HepG2 (cell line): ENCODE measurements at regions not wholly inside any gene's neighbourhood (a gene's known extent, or its start where the extent isn't known, plus 50 kb on each side); places are given as distances from the start of the nearest gene placed in this dataset.
"Not testable (repeated sequence)": the region's sequence is repeated elsewhere in the genome, so short reads cannot be mapped to it uniquely, and the experiment has no call there.

Experiments
- ATAC-seq: fragments of 200-7000 bp; cut with Tn5 transposase; 3 replicates; pipeline ENCODE4 v1.9.1; 2020; ENCODE audit warnings: mild to moderate bottlenecking, moderate library complexity
- BruUV-seq: library from RNA; stranded (reverse); fragments of 400-500 nt; replicated peaks from 2 replicates; lab custom pipeline; 2021; lab: Mats Ljungman, UMichigan
- CTCF ChIA-PET: fragments of 300-600 bp; formaldehyde crosslinking; extraction: SDS; loops from one replicate; lab custom pipeline; 2021; ENCODE audit warnings: low total read pairs, inconsistent platforms, low intra/inter-chr PET ratio; lab: Yijun Ruan, JAX
- POLR2A ChIA-PET: fragments of 350-600 bp; sonication (Branson Sonifier 250); formaldehyde crosslinking; loops from one replicate; lab custom pipeline; 2020; ENCODE audit warnings: antibody characterized with exemption, inconsistent platforms; lab: Yijun Ruan, JAX
- DNase-seq: peaks from one replicate; pipeline ENCODE4 v3.0.0-alpha.2; 2015; ENCODE audit warnings: low spot score
- FAIRE-seq: peaks from 3 replicates; lab custom pipeline; 2011; peaks lifted over from hg19 to GRCh38; lab: Jason Lieb, UNC
- H2AFZ ChIP-seq: one replicate; pipeline ENCODE4 v1.6.1; 2011; ENCODE audit warnings: low read length, inconsistent platforms
- H3K27ac ChIP-seq: fragments of 300-600 bp; 3 replicates; pipeline ENCODE4 v1.8.0; 2011; ENCODE audit warnings: mixed run types, mild to moderate bottlenecking, mixed read lengths, low read length, inconsistent platforms; ENCODE audit not compliant: insufficient read depth; ENCODE audit errors: extremely low read length
- H3K27me3 ChIP-seq, 2 experiments: fragments of 200-600 bp in 1 of 2; 2 replicates in 1 of 2; 3 replicates in 1 of 2; pipeline versions ENCODE4 v1.6.0 to v1.8.0; 2011; ENCODE audit warnings: low read length in 2 of 2, mild to moderate bottlenecking in 2 of 2, moderate library complexity in 2 of 2, inconsistent platforms in 1 of 2; ENCODE audit not compliant: insufficient read depth in 2 of 2, control insufficient read depth in 1 of 2
- H3K36me3 ChIP-seq, 2 experiments: fragments of 200-600 bp in 1 of 2; replicated peaks in 1 of 2; 2 replicates in 1 of 2; 3 replicates in 1 of 2; pipeline versions ENCODE4 v1.5.1 to v1.8.0; 2011; ENCODE audit warnings: low read length in 2 of 2, inconsistent platforms in 1 of 2; ENCODE audit not compliant: insufficient read depth in 2 of 2, control insufficient read depth in 1 of 2
- H3K4me1 ChIP-seq: 2 replicates; pipeline ENCODE4 v1.5.1; 2012; ENCODE audit warnings: low read length, inconsistent platforms; ENCODE audit not compliant: insufficient read depth
- H3K4me2 ChIP-seq: 2 replicates; pipeline ENCODE4 v1.6.0; 2011; ENCODE audit warnings: low read depth, low read length, inconsistent platforms
- H3K4me3 ChIP-seq, 3 experiments: fragments of 200-600 bp in 1 of 3; sonication (generic), shearing (Covaris generic) in 1 of 3; replicated peaks in 1 of 3; 2 replicates each; pipeline ENCODE4 v1.5.1; 2011 to 2016; ENCODE audit warnings: low read length in 3 of 3, inconsistent platforms in 2 of 3, low read depth in 2 of 3, mild to moderate bottlenecking in 2 of 3, control low read depth in 1 of 3, mixed read lengths in 1 of 3; ENCODE audit not compliant: insufficient read depth in 1 of 3
- H3K79me2 ChIP-seq: one replicate; pipeline ENCODE4 v1.6.1; 2011; ENCODE audit warnings: low read length, inconsistent platforms; ENCODE audit not compliant: insufficient read depth
- H3K9ac ChIP-seq: 2 replicates; pipeline ENCODE4 v1.6.0; 2011; ENCODE audit warnings: mild to moderate bottlenecking, low read depth, low read length, inconsistent platforms; ENCODE audit not compliant: insufficient read depth
- H3K9me3 ChIP-seq: 2 replicates; pipeline ENCODE4 v1.5.1; 2012; ENCODE audit warnings: mild to moderate bottlenecking, low read length
- H4K20me1 ChIP-seq: 2 replicates; pipeline ENCODE4 v1.6.0; 2011; ENCODE audit warnings: inconsistent platforms, mild to moderate bottlenecking, low read length, moderate library complexity; ENCODE audit not compliant: insufficient read depth
- ATF7-NPFF ChIP-seq: sonication (generic); formaldehyde crosslinking; IDR thresholded peaks from 2 replicates; pipeline ENCODE4 v1.8.1; 2023; ENCODE audit warnings: mild to moderate bottlenecking, low read depth, missing genetic modification reagents, moderate library complexity
- GFI1 ChIP-seq: sonication (generic); formaldehyde crosslinking; IDR thresholded peaks from 2 replicates; pipeline ENCODE4 v1.5.0; 2020; ENCODE audit warnings: missing genetic modification reagents, mild to moderate bottlenecking, borderline replicate concordance
- RFXAP ChIP-seq: sonication (generic); formaldehyde crosslinking; IDR thresholded peaks from 2 replicates; pipeline ENCODE4 v1.4.0; 2020; ENCODE audit warnings: missing genetic modification reagents, borderline replicate concordance
- ZMAT5 ChIP-seq: sonication (generic); formaldehyde crosslinking; IDR thresholded peaks from 2 replicates; pipeline ENCODE4 v1.5.0; 2020; ENCODE audit warnings: mild to moderate bottlenecking, low read depth, missing genetic modification reagents, borderline replicate concordance
- WGBS: methylation state at CpG from one replicate; pipeline ENCODE4 v1.1.6; 2017; ENCODE audit warnings: low lambda C conversion rate; 5-methylcytosine and 5-hydroxymethylcytosine counted together
- in situ Hi-C: cut with HindIII; loops from 2 replicates; pipeline ENCODE4 v1.10.0; 2017; ENCODE audit warnings: low pct_unique_long_range_greater_than_20kb; ENCODE audit not compliant: extremely low pct_ligation_motif_present
- intact Hi-C: fragments of 100-400 bp; cut with micrococcal nuclease; formaldehyde crosslinking; loops from one replicate; pipeline ENCODE4 v1.10.0; 2022; ENCODE audit not compliant: unreplicated experiment

- ATAC-seq (no peak), FAIRE-seq (no peak), DNase-seq (no peak)
- in situ Hi-C loops = no loop called here
- Histone ChIP-seq H2AFZ (no peak overlapping the region), H3K27ac (no peak overlapping the region), H3K4me1 (no peaks in the 10 kb centered on the region), H3K36me3 (no peaks in the 10 kb centered on the region), H3K9me3 (0 out of 2 replicates have a peak, but pooled peaks cover 5% of the 10 kb centered on the region), H3K9ac (no peak overlapping the region), H3K4me2 (no peak overlapping the region), H3K27me3 (no peaks in the 10 kb centered on the region), H3K79me2 (no peaks in the 10 kb centered on the region), H3K4me3 (no peak overlapping the region), H4K20me1 (no peaks in the 10 kb centered on the region)
- CTCF ChIA-PET = no interaction called here
- TF ChIP-seq RFXAP (CRISPR knock-in tag) = no peak
- no peak for TF ChIP-seq ATF7-NPFF
- TF ChIP-seq ZMAT5 (CRISPR knock-in tag) = no peak
- no peak for TF ChIP-seq GFI1 (CRISPR knock-in tag)
- WGBS = 30% methylated on average over 4 of the region's 4 CpGs
- no TSS peak for BruUV-seq
- intact Hi-C loops = no loop called here
- POLR2A ChIA-PET = no interaction called here
Measured at GRCh38 chr2:117336496-117336895, 478.0 kb upstream of the DDX18 start.

- CTCF ChIA-PET, in situ Hi-C loops, BruUV-seq, DNase-seq, POLR2A ChIA-PET, H2AFZ ChIP-seq, FAIRE-seq, H3K4me1 ChIP-seq, H3K4me3 ChIP-seq, intact Hi-C loops, ATAC-seq, H3K79me2 ChIP-seq, H3K27ac ChIP-seq, H3K36me3 ChIP-seq, H3K4me2 ChIP-seq, H3K27me3 ChIP-seq, H4K20me1 ChIP-seq, H3K9ac ChIP-seq, H3K9me3 ChIP-seq: not testable (repeated sequence)
- 2% methylated on average over 3 of the region's 3 CpGs for WGBS
Measured at GRCh38 chr2:117337981-117338380, 476.5 kb upstream of the DDX18 start.
